Activated effector memory CD4-positive, alpha-beta T cell treated with anti-CD3 and anti-CD28 coated beads, Interleukin-2, amount 50 U/mL, for 16 hours (primary cell): ENCODE measurements at regions not wholly inside any gene's neighbourhood (a gene's known extent, or its start where the extent isn't known, plus 50 kb on each side); places are given as distances from the start of the nearest gene placed in this dataset.
"Not testable (repeated sequence)": the region's sequence is repeated elsewhere in the genome, so short reads cannot be mapped to it uniquely, and the experiment has no call there.

Source experiments
- DNase-seq: peaks from one replicate; pipeline ENCODE4 v3.0.0-alpha.2; 2020

GRCh38 chr2:194591192-194591591, 1065.8 kb upstream of the SLC39A10 start:
- no peak for DNase-seq

GRCh38 chr2:194587739-194588270, 1069.2 kb upstream of the SLC39A10 start:
- no peak for DNase-seq

DNA sequence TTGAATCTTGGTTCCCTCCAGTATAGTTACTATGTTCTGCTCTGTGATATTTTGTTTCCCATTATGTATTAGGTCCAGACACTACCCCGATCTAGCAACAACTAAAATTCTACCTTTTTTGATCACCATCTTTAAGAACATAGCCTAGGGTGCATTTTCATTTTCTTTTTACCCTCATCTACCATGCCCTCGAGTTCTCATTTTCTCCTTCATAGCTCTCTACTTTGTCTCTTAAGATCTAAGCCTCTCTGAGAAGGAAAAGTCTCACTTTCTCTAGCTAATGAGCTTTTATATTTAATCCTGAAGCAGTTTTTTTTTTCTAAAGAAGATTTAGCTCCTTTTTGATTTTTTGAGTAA, 1089.4 kb upstream of the SLC39A10 start:
- DNase-seq: no peak

GRCh38 chr2:194566907-194567660, 1089.9 kb upstream of the SLC39A10 start:
- no peak for DNase-seq

DNA sequence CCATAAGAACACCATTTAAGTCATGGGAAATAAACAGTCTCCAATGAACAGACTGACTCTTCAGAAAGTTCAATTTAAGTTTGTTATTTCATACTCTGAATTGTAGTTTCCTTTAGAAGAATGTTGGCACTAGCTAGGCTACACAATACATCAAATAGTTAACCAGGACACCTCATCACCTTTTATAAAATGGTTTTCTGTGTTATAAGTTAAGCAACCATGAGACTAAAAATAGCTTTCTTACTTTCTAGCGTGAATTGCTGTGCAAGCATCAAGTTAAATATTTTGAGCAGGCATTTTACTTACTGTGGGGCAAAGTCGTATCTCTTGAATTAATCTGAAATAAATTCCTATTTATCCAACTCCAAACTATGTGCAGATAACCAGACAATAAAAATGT, 1092.6 kb upstream of the SLC39A10 start:
- DNase-seq: no peak

- DNase-seq: no peak
These were observed 1094.7 kb upstream of the SLC39A10 start for GRCh38 chr2:194562329-194562728.

DNA sequence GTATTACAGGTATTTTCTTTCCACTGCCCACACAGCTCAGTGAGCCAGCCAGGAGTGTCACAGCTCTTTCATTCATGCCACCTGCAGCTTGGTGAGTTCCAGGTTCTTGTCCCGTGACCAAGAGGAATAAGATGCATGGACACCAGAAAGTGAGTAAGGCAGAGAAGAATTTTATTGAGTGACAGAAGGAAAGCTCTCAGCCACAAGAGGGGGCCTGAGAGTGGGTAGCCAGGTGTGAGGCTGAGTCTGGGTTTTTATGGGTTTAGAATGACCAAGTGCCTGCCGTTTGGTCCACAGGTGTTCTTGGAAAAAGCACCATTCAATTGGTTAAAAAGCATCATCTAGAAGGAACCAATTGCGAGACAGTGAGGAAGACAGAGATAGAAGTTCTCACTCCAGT, 1097.1 kb upstream of the SLC39A10 start:
- no peak for DNase-seq

DNA sequence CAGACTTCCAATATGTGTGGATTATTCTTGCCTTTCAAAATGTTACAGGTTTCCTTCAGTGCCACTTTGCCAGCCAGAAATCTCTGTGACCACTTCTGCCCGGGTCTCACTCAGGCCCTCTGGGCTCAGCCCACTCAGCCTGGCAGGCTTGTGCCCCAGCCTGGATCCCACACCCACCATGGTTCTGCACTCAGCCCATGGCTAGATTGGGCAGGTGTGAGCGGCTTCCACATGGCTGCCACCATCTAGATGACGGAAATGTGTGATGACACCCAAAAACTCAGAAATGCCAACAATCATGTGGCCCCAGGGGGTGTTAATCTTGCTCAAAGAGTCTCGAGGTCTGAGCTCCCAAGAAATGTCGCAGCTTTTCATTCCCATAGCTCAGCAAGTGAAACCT, 1097.5 kb upstream of the SLC39A10 start:
- no peak for DNase-seq

DNA sequence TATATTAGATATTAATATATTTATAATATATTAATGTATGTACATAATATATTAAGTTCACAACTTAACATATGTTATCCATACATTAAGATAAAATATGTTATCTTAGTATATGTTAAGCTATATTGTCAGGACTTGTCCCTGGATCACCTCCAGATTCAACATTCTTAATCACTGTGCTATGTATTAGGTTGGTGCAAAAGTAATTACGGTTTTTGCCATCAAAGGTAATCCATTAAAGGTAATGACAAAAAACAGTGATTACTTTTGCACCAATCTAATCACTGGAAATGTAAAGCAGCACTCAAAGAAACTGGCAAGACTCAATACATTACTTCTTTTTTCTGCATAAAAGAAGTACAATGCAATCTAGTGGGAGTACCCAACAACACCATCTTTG, 1099.0 kb upstream of the SLC39A10 start:
- no peak for DNase-seq

- no peak for DNase-seq
These were observed 1100.4 kb upstream of the SLC39A10 start for GRCh38 chr2:194556629-194557028.

- DNase-seq: no peak
These were observed 1103.0 kb upstream of the SLC39A10 start for GRCh38 chr2:194553980-194554379.

DNA sequence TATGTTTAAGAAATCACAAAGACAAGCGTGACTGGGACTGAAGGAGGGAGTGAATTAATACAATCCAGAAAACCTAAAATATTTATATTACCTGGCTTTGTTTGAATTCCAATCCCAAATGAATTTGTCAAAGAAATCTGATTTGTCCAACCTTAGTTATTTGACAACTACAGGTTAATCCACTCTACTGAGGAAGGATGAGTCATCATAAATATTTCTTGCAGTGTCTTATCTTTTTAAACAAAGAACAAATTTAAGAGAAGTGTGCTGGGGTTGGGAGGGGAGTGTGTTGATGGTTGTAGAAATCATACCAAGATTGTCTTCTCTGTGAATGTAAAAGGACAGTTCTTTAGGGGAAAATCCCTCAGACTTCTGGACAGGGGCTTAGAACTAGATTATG, 1106.3 kb upstream of the SLC39A10 start:
- DNase-seq: no peak

GRCh38 chr2:194549387-194549786, 1107.6 kb upstream of the SLC39A10 start:
- no peak for DNase-seq

- no peak for DNase-seq
These were observed 1111.0 kb upstream of the SLC39A10 start for GRCh38 chr2:194545978-194546377.

DNA sequence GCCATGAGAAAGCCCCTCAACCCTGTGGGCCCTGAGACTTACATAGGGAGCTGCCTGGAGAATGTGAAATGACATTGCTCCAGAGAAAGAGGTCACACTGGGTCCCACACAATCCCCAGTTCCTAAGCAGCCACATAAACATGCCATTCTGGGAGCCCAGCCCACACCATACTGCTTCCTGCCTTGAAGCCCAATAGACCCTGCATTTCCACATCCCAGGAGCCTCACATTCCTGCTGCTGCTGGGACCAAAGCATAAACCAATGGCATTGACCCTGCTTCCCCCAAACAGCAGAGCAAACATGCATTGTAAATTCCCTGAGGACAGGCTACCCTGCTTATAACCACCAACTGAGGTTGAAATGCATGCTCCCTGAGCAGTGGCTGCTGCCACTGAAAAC, 1117.6 kb upstream of the SLC39A10 start:
- DNase-seq: no peak

DNA sequence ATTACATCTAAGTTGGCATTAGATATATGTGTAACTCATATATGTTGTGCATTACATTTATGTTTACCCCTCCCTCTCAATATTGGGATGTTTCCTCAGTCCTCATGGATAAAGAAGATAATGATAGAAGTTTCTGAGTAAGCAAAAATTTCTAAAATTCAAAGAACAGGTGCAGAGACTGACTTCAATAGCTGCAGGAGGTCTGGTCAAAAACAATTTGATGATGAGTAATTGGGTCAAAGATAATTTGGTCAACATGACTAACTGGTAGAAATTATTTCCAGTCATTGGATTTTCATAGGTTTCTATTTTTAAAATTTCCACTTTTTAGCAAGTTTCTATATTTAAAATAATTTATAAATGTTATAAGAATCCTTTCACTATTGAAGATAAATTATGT, 1130.9 kb upstream of the SLC39A10 start:
- DNase-seq: no peak

DNA sequence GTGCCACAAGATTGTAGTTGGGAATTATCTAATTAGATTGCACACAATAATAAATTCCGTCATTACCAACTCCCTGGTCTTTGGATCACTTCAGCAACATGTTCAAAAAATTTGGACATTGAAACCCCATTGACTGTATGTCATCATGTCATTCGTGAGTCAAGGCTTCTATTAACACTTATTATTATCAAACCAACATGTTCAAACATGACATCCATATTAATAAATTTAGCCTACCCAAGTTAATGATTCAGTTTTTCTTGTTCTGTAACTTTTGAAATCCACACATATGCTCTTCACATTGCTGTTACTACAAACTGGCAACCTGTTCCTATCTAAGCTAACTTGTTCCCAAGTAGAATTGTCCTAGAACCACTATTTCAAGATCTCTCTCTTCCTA, 1142.7 kb upstream of the SLC39A10 start:
- no peak for DNase-seq

- not testable (repeated sequence) for DNase-seq
These were observed 1146.0 kb upstream of the SLC39A10 start for GRCh38 chr2:194511070-194511469.

GRCh38 chr2:194504876-194505275, 1152.2 kb upstream of the SLC39A10 start:
- not testable (repeated sequence) for DNase-seq

- DNase-seq: no peak
These were observed 1162.0 kb upstream of the SLC39A10 start for GRCh38 chr2:194495046-194495445.

DNA sequence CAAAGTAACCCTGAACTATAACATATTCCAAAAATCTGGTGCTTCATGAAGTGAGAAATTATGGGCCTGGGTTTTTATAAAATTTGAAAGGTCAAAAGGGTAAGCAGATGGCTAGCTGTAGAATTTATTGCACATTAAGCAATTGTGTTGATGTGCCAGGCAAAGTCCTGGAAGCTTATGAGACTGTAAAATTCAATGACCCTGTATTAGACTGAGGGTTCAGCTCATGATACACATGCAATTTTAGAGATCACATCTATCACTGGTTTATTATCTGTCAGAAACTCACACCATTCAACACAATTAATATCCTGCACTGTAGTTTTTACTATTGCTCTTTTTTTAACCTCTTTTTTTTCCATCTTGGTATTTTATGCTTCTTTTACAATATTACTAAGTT, 1162.6 kb upstream of the SLC39A10 start:
- DNase-seq: no peak

- DNase-seq: no peak
These were observed 1165.5 kb upstream of the SLC39A10 start for GRCh38 chr2:194491409-194492115.

GRCh38 chr2:194486326-194486725, 1170.7 kb upstream of the SLC39A10 start:
- DNase-seq: no peak

- no peak for DNase-seq
These were observed 1174.0 kb upstream of the SLC39A10 start for GRCh38 chr2:194483041-194483440.
